B cell (primary cell): ENCODE measurements at regions not wholly inside any gene's neighbourhood (a gene's known extent, or its start where the extent isn't known, plus 50 kb on each side); places are given as distances from the start of the nearest gene placed in this dataset.
"Not testable (repeated sequence)": the region's sequence is repeated elsewhere in the genome, so short reads cannot be mapped to it uniquely, and the experiment has no call there.

Experiments used
- ATAC-seq: fragments of 200-7000 bp; cut with Tn5 transposase; one replicate; pipeline ENCODE4 v1.10.0; 2021; ENCODE audit warnings: low read depth, mild to moderate bottlenecking, moderate number of reproducible peaks, moderate library complexity
- CTCF ChIA-PET: fragments of 350-600 bp; sonication (Branson Sonifier 250); formaldehyde crosslinking; loops from one replicate; lab custom pipeline; 2021; ENCODE audit warnings: antibody characterized with exemption, inconsistent platforms; lab: Charles Lee
- POLR2A ChIA-PET: fragments of 350-600 bp; sonication (Branson Sonifier 250); formaldehyde crosslinking; loops from one replicate; lab custom pipeline; 2021; ENCODE audit warnings: antibody characterized with exemption; lab: Charles Lee
- DNase-seq: peaks from one replicate; pipeline ENCODE4 v3.0.0; 2013
- H2AFZ ChIP-seq: 2 replicates; pipeline ENCODE4 v1.6.1; 2012; ENCODE audit warnings: mild to moderate bottlenecking, low read depth, low read length; ENCODE audit not compliant: insufficient read depth, poor library complexity, severe bottlenecking
- H3K27ac ChIP-seq, 2 donors: 1 replicate in 1 of 2; 2 replicates in 1 of 2; pipeline ENCODE4 v1.5.1; 2012 to 2013; ENCODE audit warnings: low read length in 2 of 2, mild to moderate bottlenecking in 2 of 2, moderate library complexity in 1 of 2
- H3K27me3 ChIP-seq, 4 experiments: fragments of 200-600 bp in 1 of 4; sonication (generic) in 1 of 4; replicated peaks in 1 of 4; 1 replicate in 2 of 4; 2 replicates in 2 of 4; pipeline versions ENCODE4 v1.6.1 to v1.7.0; 2013 to 2016; ENCODE audit warnings: low read length in 3 of 4, mild to moderate bottlenecking in 2 of 4, mixed read lengths in 1 of 4, moderate library complexity in 1 of 4; ENCODE audit not compliant: insufficient read depth in 4 of 4, control insufficient read depth in 3 of 4; ENCODE audit errors: control extremely low read depth in 1 of 4
- H3K36me3 ChIP-seq, 2 experiments: replicated peaks in 1 of 2; 1 replicate in 1 of 2; 2 replicates in 1 of 2; pipeline versions ENCODE4 v1.6.1 to v1.7.1; 2013; ENCODE audit warnings: low read length in 1 of 2; ENCODE audit not compliant: insufficient read depth in 2 of 2, control insufficient read depth in 1 of 2; ENCODE audit errors: control extremely low read depth in 1 of 2, extremely low read depth in 1 of 2
- H3K4me1 ChIP-seq, 2 donors: fragments of 200-600 bp in 1 of 2; sonication (generic) in 1 of 2; 1 replicate in 1 of 2; 2 replicates in 1 of 2; pipeline versions ENCODE4 v1.5.1 to v1.6.1; 2013 to 2017; ENCODE audit warnings: low read length in 2 of 2; ENCODE audit not compliant: control insufficient read depth in 2 of 2, insufficient read depth in 2 of 2
- H3K4me2 ChIP-seq: replicated peaks from 2 replicates; pipeline ENCODE3; 2012; ENCODE audit warnings: mild to moderate bottlenecking, low read depth, low read length; ENCODE audit not compliant: poor library complexity, severe bottlenecking
- H3K4me3 ChIP-seq, 5 experiments: fragments of 200-600 bp in 1 of 5; sonication (generic) in 1 of 5; 1 replicate in 3 of 5; 2 replicates in 2 of 5; pipeline versions ENCODE4 v1.5.1 to v1.7.0; 2011 to 2016; ENCODE audit warnings: low read length in 4 of 5, mild to moderate bottlenecking in 4 of 5, low read depth in 2 of 5, control low read depth in 1 of 5, moderate library complexity in 1 of 5; ENCODE audit not compliant: insufficient read depth in 1 of 5; ENCODE audit errors: control extremely low read depth in 1 of 5, extremely low read depth in 1 of 5
- H3K79me2 ChIP-seq: fragments of 200-600 bp; sonication (generic); one replicate; pipeline ENCODE4 v1.6.0; 2016; ENCODE audit warnings: low read length; ENCODE audit not compliant: control insufficient read depth, insufficient read depth
- H3K9ac ChIP-seq: fragments of 200-600 bp; sonication (generic); 2 replicates; pipeline ENCODE4 v1.6.1; 2017; ENCODE audit warnings: mild to moderate bottlenecking, low read length, moderate library complexity
- H3K9me3 ChIP-seq, 3 donors: one replicate each; pipeline versions ENCODE4 v1.6.1 to v1.7.1; 2013; ENCODE audit warnings: low read length in 2 of 3; ENCODE audit not compliant: control insufficient read depth in 2 of 3, insufficient read depth in 1 of 3; ENCODE audit errors: control extremely low read depth in 1 of 3
- H4K20me1 ChIP-seq: 2 replicates; pipeline ENCODE4 v1.6.0; 2012; ENCODE audit warnings: mild to moderate bottlenecking, low read length; ENCODE audit not compliant: insufficient read depth, control insufficient read depth, poor library complexity, severe bottlenecking
- H3K27ac Mint-ChIP-seq: one replicate; pipeline ENCODE4 v1.8.0; 2021; ENCODE audit warnings: mixed read lengths
- H3K27me3 Mint-ChIP-seq: one replicate; pipeline ENCODE4 v1.8.0; 2021; ENCODE audit warnings: mixed read lengths
- H3K4me1 Mint-ChIP-seq: one replicate; pipeline ENCODE4 v1.8.0; 2021; ENCODE audit warnings: mixed read lengths
- H3K4me3 Mint-ChIP-seq: one replicate; pipeline ENCODE4 v1.8.0; 2021; ENCODE audit warnings: mixed read lengths
- H3K9me3 Mint-ChIP-seq: one replicate; pipeline ENCODE4 v1.8.0; 2022; ENCODE audit warnings: mixed read lengths; ENCODE audit not compliant: insufficient read depth
- CTCF ChIP-seq: fragments of 200-600 bp; IDR thresholded peaks from one replicate; pipeline ENCODE4 v1.8.0; 2022; ENCODE audit warnings: antibody characterized with exemption, mild to moderate bottlenecking
- EZH2 ChIP-seq: IDR thresholded peaks from 2 replicates; pipeline ENCODE4 v1.6.1; 2012; ENCODE audit warnings: borderline replicate concordance, low read depth, mild to moderate bottlenecking, moderate library complexity, low read length; ENCODE audit not compliant: insufficient read depth, poor library complexity, severe bottlenecking
- WGBS: methylation state at CpG from one replicate; pipeline ENCODE4 v1.1.5; 2013; ENCODE audit warnings: missing lambda C conversion rate; ENCODE audit not compliant: insufficient coverage; 5-methylcytosine and 5-hydroxymethylcytosine counted together
- intact Hi-C: fragments of 100-400 bp; cut with micrococcal nuclease; formaldehyde crosslinking; loops from one replicate; pipeline ENCODE4 v1.10.0; 2022

GRCh38 chr1:115506518-115506917 is 135.3 kb upstream of the VANGL1 start:
- no peaks in the 10 kb centered on the region for H3K27me3 ChIP-seq
- H4K20me1 ChIP-seq, result no peaks in the 10 kb centered on the region
- no peaks in the 10 kb centered on the region for H3K79me2 ChIP-seq
- H3K9ac ChIP-seq, result no peak overlapping the region
- no peak for TF ChIP-seq EZH2
- no peak for TF ChIP-seq CTCF
- no peaks in the 10 kb centered on the region for H3K4me1 ChIP-seq
- H3K27me3 Mint-ChIP-seq, result peaks cover 10% of the 10 kb centered on the region
- ATAC-seq (no peak), DNase-seq (no peak)
- H3K4me2 ChIP-seq, result no peak overlapping the region
- ChIA-PET POLR2A (no interaction called here), CTCF (no interaction called here)
- peaks cover 0 to 6% (median 1%) of the 10 kb centered on the region in 3 donors for H3K9me3 ChIP-seq
- H3K27ac ChIP-seq, result no peak overlapping the region
- no peaks in the 10 kb centered on the region for H3K9me3 Mint-ChIP-seq
- H3K4me1 Mint-ChIP-seq, result no peaks in the 10 kb centered on the region
- no peak overlapping the region for H3K4me3 ChIP-seq
- 24% methylated on average over 7 of the region's 8 CpGs for WGBS
- no peak overlapping the region for H3K27ac Mint-ChIP-seq
- H3K4me3 Mint-ChIP-seq, result no peak overlapping the region
- intact Hi-C loops, result no loop called here
- H2AFZ ChIP-seq, result no peak overlapping the region
- no peaks in the 10 kb centered on the region for H3K36me3 ChIP-seq

- H3K79me2 ChIP-seq, result no peaks in the 10 kb centered on the region
- DNase-seq, result no peak
- no peaks in the 10 kb centered on the region for H4K20me1 ChIP-seq
- H3K27ac ChIP-seq, result no peak overlapping the region
- POLR2A ChIA-PET, result no interaction called here
- Mint-ChIP-seq H3K27ac (no peak overlapping the region), H3K4me1 (no peaks in the 10 kb centered on the region), H3K9me3 (no peaks in the 10 kb centered on the region), H3K27me3 (peaks cover 10% of the 10 kb centered on the region), H3K4me3 (no peak overlapping the region)
- no peak for ATAC-seq
- H2AFZ ChIP-seq, result no peak overlapping the region
- H3K27me3 ChIP-seq, result no peaks in the 10 kb centered on the region
- H3K9me3 ChIP-seq, result peaks cover 0 to 6% (median 1%) of the 10 kb centered on the region in 3 donors
- H3K4me1 ChIP-seq, result no peaks in the 10 kb centered on the region
- intact Hi-C loops, result no loop called here
- CTCF ChIA-PET, result no interaction called here
- H3K4me3 ChIP-seq, result no peak overlapping the region
- H3K4me2 ChIP-seq, result no peak overlapping the region
- TF ChIP-seq EZH2, result no peak
- no peaks in the 10 kb centered on the region for H3K36me3 ChIP-seq
- H3K9ac ChIP-seq, result no peak overlapping the region
Observed at GRCh38 chr1:115505148-115505571, 136.6 kb upstream of the VANGL1 start.

DNA sequence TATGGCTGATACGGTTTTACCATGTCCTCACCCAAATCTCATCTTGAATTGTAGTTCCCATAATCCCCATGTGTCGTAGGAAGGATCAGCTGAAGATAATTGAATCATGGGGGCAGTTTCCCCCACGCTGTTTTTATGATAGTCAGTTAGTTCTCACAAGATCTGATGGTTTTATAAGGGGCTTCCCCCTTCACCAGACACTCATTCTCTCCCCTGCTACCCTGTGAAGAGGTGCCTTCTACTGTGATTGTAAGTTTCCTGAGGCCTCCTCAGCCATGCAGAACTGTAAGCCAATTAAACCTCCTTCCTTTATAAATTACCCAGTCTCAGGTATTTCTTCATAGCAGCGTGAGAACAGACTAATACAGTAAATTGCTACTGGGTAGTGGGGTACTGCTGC is 139.6 kb upstream of the VANGL1 start:
- H3K9me3 Mint-ChIP-seq, intact Hi-C loops, H3K79me2 ChIP-seq, H2AFZ ChIP-seq, H3K4me1 Mint-ChIP-seq, H3K4me1 ChIP-seq, CTCF ChIA-PET, H4K20me1 ChIP-seq, H3K27ac Mint-ChIP-seq, H3K27me3 Mint-ChIP-seq, ATAC-seq, H3K9me3 ChIP-seq, POLR2A ChIA-PET, H3K27ac ChIP-seq, H3K4me3 ChIP-seq, H3K36me3 ChIP-seq, DNase-seq, H3K9ac ChIP-seq, H3K4me2 ChIP-seq, H3K27me3 ChIP-seq, H3K4me3 Mint-ChIP-seq: not testable (repeated sequence)
- no CpG with 5 or more reads among the region's 4 CpGs for WGBS
